IPS-11a (cell line): ENCODE measurements at regions not wholly inside any gene's neighbourhood (a gene's known extent, or its start where the extent isn't known, plus 50 kb on each side); places are given as distances from the start of the nearest gene placed in this dataset.
"Not testable (repeated sequence)": the region's sequence is repeated elsewhere in the genome, so short reads cannot be mapped to it uniquely, and the experiment has no call there.

Experiments used
- H3K4me3 ChIP-seq: one replicate; pipeline ENCODE4 v1.5.1; 2013; ENCODE audit warnings: low read depth, low read length, control low read depth

DNA sequence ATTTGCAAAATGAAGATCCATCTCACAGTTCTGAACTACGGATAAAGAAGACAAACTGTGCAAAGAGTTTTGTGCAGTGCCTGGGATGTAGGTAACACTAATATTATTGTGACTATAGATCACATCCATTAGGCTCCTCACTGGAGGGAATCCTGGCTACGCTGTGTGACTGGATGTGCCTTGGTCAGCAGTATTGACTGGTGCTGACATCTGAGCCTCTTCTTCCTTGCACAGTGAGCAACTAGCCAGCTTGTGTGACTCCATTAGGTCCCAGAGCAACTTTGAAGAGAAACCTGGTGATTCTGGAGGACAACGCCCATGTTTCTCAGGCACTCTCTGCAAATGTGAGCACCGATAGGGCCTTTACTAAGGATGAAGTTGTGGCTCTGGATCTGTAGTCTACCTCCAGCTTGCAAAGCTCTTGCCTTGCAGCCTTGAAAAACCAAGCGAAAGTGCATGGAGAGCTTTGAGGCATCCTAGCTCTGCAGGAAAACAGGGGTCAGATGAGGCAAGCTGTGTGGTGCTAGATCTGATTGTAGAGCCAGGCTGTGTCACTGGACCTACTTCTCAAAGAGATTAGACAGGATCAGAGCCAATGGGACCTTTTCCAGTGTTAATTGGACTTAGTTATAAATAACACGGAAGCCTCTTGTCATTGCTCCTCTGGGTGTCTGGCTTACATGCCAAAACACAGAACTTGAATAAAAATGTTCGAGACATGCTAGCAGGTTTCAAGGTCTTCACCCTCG, 303.6 kb upstream of the LYZL1 start:
- no peak overlapping the region for H3K4me3 ChIP-seq

GRCh38 chr10:28986117-28986792, 302.6 kb upstream of the LYZL1 start:
- no peak overlapping the region for H3K4me3 ChIP-seq

GRCh38 chr10:28986856-28987255, 302.0 kb upstream of the LYZL1 start:
- H3K4me3 ChIP-seq = no peak overlapping the region

- H3K4me3 ChIP-seq = no peak overlapping the region
These were observed 301.1 kb upstream of the LYZL1 start for GRCh38 chr10:28987555-28988320.

- H3K4me3 ChIP-seq = no peak overlapping the region
These were observed 299.9 kb upstream of the LYZL1 start for GRCh38 chr10:28988980-28989379.

DNA sequence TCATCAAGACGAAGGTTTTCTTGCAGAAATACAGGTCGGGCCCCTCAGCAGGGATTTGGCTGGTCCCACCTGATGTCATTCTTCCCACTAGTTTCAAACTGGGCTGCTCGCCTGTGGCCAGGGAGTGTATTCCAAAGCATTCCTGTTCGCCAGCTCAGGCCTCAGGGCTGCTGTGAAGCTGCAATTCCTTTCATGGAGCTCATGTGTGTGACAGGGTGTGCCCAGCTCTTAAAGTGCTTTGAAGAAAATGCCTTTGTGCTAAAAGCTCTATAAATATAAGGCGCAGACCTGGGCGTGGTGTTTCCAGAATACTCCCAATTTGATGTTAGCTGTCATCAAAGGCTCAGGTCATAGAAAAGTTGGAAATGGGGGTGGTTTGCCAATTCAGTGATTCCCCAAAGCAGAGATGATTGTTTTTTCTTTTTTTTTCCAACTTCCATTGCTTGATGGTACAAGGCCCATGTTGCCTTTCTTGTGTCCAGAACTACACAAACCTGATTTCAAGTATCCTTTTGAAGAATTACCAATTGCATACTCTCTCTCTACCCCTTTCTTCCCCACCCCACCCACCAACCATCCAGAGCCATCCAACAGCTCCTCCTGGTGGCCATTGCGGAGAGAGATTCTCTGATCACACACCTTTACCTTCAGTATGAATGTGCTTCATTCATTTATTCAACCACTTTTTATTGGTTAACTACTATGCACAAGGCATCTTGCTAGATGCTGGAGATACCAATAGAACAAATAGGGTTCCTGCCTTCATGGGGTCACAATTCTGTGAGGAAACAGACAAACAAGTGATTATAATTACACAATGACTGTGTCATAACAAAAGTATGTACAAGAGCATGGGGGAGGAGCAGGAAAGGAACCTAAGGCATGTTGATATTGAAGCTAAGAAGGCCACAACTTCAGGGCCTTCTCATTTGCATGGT, 297.3 kb upstream of the LYZL1 start:
- no peak overlapping the region for H3K4me3 ChIP-seq

DNA sequence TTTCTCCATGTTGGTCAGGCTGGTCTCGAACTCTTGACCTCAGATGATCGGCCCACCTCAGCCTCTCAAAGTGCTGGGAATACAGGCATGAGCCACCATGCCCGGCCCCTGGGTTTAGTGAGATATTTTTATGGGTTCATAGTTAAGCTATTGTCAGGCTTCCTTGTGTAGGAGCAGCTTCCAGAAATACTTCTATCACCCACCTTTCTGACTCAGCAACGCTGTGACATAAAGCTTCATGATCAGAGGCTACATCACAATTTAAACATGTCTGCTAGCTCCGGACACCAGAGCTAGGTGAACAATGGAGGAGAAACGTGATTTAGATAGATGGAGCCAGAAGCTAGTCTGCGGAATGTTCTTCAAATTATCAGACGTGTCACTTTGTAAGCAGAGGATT, 295.8 kb upstream of the LYZL1 start:
- no peak overlapping the region for H3K4me3 ChIP-seq

DNA sequence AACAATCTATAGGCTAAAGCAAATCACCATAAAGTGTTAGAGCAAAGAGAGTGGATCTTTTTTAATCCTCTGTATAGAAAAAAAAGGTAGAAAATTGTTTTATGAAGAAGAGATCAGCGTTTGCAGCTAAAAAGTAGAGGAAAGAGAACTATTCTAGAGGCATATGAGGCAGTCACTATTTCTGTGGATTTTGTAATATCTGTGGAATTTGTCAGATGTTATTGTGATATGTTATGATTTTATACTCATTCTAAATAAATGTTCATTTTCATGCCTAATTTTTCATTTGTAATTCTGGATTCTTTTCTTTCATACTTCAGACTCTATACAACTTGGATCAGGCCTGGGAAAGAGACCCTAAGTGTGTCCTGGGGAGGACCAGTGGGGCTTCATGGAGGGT, 295.0 kb upstream of the LYZL1 start:
- no peak overlapping the region for H3K4me3 ChIP-seq

- H3K4me3 ChIP-seq = not testable (repeated sequence)
These were observed 294.1 kb upstream of the LYZL1 start for GRCh38 chr10:28994802-28995201.

- no peak overlapping the region for H3K4me3 ChIP-seq
These were observed 293.4 kb upstream of the LYZL1 start for GRCh38 chr10:28995497-28995896.

DNA sequence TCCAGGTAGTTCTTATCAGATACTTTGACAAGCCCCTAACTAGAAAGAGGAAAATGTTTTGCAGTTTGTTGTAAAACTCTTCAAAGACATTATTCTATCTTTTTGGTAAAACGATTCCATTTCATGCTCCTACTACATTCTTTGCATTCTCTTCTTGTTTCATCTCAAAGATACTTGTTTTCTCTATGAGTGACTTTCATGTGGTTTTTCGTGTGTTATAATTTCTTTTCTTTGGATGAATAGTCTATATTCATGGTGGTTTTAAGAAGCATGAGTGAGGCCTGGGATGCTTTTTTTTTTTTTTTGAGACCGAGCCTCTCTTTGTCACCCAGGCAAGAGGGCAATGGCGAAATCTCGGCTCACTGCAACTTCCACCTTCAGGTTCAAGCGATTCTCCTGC, 292.5 kb upstream of the LYZL1 start:
- no peak overlapping the region for H3K4me3 ChIP-seq

GRCh38 chr10:28996947-28997551, 291.8 kb upstream of the LYZL1 start:
- no peak overlapping the region for H3K4me3 ChIP-seq

GRCh38 chr10:28997734-28998133, 291.1 kb upstream of the LYZL1 start:
- no peak overlapping the region for H3K4me3 ChIP-seq

GRCh38 chr10:29001801-29002200, 287.1 kb upstream of the LYZL1 start:
- no peak overlapping the region for H3K4me3 ChIP-seq

GRCh38 chr10:29003014-29003413, 285.9 kb upstream of the LYZL1 start:
- H3K4me3 ChIP-seq = not testable (repeated sequence)

- H3K4me3 ChIP-seq = no peak overlapping the region
These were observed 282.9 kb upstream of the LYZL1 start for GRCh38 chr10:29005988-29006387.

DNA sequence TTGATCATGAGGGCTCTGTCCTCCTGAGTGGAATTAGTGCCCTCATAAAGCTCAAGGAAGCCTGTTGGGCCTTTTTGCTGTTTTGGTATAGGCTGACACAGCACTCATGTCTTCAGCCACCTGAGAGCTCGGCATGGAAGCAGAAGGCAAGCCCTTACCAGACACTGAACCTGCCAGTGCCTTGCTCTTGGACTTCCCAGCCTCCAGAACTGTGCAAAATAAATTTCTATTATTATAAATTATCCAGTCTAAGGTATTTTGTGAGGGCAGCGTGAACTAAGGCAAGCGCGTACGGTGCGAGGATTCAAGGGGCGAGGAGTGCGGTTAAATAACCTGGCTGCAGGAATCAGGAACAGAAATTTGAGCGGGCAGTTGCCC, 281.5 kb upstream of the LYZL1 start:
- no peak overlapping the region for H3K4me3 ChIP-seq

GRCh38 chr10:29007748-29008610, 280.9 kb upstream of the LYZL1 start:
- H3K4me3 ChIP-seq = no peak overlapping the region

DNA sequence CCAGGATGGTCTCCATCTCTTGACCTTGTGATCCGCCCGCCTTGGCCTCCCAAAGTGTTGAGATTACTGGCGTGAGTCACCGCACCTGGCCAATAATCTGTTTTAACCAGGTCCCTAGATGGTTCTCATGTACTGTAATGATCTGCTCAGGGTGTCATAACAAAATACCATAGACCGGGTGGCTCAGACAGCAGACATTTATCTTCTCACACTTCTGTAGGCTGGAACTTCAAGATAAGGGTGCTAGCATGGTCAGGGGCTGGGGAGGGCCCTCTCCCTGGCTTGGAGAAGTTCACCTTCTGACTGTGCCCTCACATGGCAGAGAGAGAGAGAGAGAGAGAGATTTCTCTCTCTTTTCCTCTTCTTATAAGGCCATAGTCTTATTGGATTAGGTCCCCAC, 279.4 kb upstream of the LYZL1 start:
- H3K4me3 ChIP-seq = no peak overlapping the region

DNA sequence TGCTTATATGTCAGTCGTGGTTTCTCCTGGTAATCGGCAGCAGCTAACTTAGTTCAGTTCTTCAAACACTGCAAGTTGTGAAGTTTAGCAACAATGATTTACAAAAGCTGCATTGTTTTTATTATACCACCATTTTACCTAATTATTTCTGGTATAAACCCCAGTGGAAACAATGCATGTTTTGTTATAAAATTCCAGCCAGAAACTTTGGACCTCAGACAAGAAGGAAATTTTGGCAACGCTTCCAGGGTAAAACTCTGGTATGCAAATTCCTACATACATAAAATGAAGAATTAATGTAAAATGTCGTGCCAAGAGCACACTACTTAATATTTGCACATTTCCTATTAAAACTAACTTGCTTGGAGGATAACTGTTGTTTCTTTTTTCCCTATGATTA, 277.4 kb upstream of the LYZL1 start:
- H3K4me3 ChIP-seq = no peak overlapping the region
